ENCODE measurements at regions not wholly inside any gene's neighbourhood (a gene's known extent, or its start where the extent isn't known, plus 50 kb on each side); places are given as distances from the start of the nearest gene placed in this dataset.

DNA sequence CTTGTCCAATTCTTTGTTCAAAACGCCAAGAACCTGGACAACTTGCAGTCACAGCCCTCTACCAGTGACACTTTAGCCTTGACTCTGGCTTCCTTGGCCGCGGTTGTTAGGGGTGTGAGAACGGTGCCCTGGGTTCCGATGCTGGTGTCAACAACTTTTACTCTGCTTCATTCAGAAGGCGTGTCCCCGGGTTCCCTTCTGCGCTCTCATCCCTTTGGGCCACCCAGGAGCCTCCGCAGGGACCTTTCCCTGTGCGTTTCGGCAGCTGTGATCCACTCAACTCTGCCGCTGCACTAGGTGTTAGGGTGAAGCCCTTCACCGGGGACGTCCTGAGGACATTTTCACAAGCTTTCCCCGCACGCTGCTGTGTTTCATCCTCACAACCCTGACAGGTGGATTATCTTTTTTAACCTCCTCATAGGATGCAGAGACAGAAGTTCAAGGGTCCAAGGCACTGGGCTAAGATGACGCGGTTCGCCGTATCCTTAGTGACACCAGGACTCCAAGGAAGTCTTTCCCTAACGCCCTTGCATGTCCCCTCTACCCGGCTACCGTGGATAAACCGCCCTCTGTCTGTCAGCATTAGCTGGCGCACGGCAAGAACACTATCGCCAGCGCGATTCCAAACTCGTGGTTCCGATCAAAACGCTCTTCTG, 133.5 kb upstream of the SHH start:
- H3K27ac ChIP-seq: no peak overlapping the region
- no peaks in the 10 kb centered on the region for H3K36me3 ChIP-seq
- H3K4me3 ChIP-seq: no peak overlapping the region
- H3K27me3 ChIP-seq: no peaks in the 10 kb centered on the region
- ATAC-seq (no peak), DNase-seq (no peak)
- intact Hi-C loops (cut with DNase I): no loop called here
- H3K9me3 ChIP-seq: peaks cover 0 to 4% of the 10 kb centered on the region in 2 donors
- no peaks in the 10 kb centered on the region for H3K4me1 ChIP-seq
- TF ChIP-seq CTCF (IDR thresholded peaks at IDR 0.05): no peak

DNA sequence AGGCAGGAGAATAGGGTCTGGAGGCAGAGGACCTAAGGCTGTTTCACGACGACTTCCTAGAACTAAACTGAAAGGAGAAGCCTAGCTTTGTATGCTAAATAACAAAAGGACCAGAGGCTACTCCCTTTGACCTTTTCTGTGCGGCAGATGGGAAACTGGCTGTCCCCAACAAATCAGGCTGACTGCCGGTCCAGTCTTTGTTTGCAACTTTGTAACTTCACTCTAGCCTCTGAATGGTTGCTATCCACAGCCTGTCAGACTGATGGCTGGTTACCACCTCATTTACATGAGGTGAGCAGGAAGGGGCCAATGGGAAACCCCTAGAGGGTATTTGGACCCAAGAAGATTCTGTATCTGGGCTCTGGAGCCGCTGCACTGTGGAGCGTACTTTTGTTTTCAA, 132.6 kb upstream of the SHH start:
- H3K4me3 ChIP-seq: no peak overlapping the region
- TF ChIP-seq CTCF (IDR thresholded peaks at IDR 0.05): no peak
- ATAC-seq (no peak), DNase-seq (no peak)
- intact Hi-C loops (cut with DNase I): no loop called here
- H3K27me3 ChIP-seq: no peaks in the 10 kb centered on the region
- no peaks in the 10 kb centered on the region for H3K36me3 ChIP-seq
- peaks cover 0 to 4% of the 10 kb centered on the region in 2 donors for H3K9me3 ChIP-seq
- no peaks in the 10 kb centered on the region for H3K4me1 ChIP-seq
- H3K27ac ChIP-seq: no peak overlapping the region

- no peak for TF ChIP-seq CTCF (IDR thresholded peaks at IDR 0.05)
- H3K27me3 ChIP-seq: no peaks in the 10 kb centered on the region
- peaks cover 0 to 9% of the 10 kb centered on the region in 2 donors for H3K9me3 ChIP-seq
- no peak overlapping the region for H3K4me3 ChIP-seq
- no peaks in the 10 kb centered on the region for H3K4me1 ChIP-seq
- no peak overlapping the region for H3K27ac ChIP-seq
- DNase-seq: no peak
- no peak for ATAC-seq
- H3K36me3 ChIP-seq: no peaks in the 10 kb centered on the region
- intact Hi-C loops (cut with DNase I): no loop called here
These were observed 131.1 kb upstream of the SHH start for GRCh38 chr7:155943251-155943899.

GRCh38 chr7:155942226-155942950, 130.1 kb upstream of the SHH start:
- Histone ChIP-seq H3K4me3 (no peak overlapping the region), H3K27me3 (no peaks in the 10 kb centered on the region), H3K4me1 (no peaks in the 10 kb centered on the region), H3K27ac (no peak overlapping the region), H3K9me3 (peaks cover 0 to 9% of the 10 kb centered on the region in 2 donors), H3K36me3 (no peaks in the 10 kb centered on the region)
- ATAC-seq (no peak), DNase-seq (no peak)
- TF ChIP-seq CTCF (IDR thresholded peaks at IDR 0.05): no peak
- intact Hi-C loops (cut with DNase I): no loop called here

- no peak for TF ChIP-seq CTCF (IDR thresholded peaks at IDR 0.05)
- no peaks in the 10 kb centered on the region for H3K27me3 ChIP-seq
- no peaks in the 10 kb centered on the region for H3K4me1 ChIP-seq
- no peak overlapping the region for H3K4me3 ChIP-seq
- H3K27ac ChIP-seq: no peak overlapping the region
- intact Hi-C loops (cut with DNase I): no loop called here
- H3K9me3 ChIP-seq: peaks cover 0 to 9% of the 10 kb centered on the region in 2 donors
- ATAC-seq: no peak
- no peak for DNase-seq
- no peaks in the 10 kb centered on the region for H3K36me3 ChIP-seq
These were observed 129.4 kb upstream of the SHH start for GRCh38 chr7:155941688-155942087.

All from left lung (tissue), 4 donors.